GM12892 (cell line): ENCODE measurements at regions not wholly inside any gene's neighbourhood (a gene's known extent, or its start where the extent isn't known, plus 50 kb on each side); places are given as distances from the start of the nearest gene placed in this dataset.

ENCODE experiments used
- POLR2A ChIP-seq: IDR thresholded peaks from 2 replicates; pipeline ENCODE4 v1.6.1; 2011; ENCODE audit warnings: low read depth, low read length, control low read depth
- POLR2AphosphoS5 ChIP-seq: IDR thresholded peaks from 2 replicates; pipeline ENCODE4 v1.6.1; 2011; ENCODE audit warnings: low read depth, low read length, control low read depth
- TAF1 ChIP-seq: IDR thresholded peaks from 2 replicates; pipeline ENCODE4 v1.6.1; 2011; ENCODE audit warnings: low read depth, mild to moderate bottlenecking, control low read depth, low read length, borderline replicate concordance

DNA sequence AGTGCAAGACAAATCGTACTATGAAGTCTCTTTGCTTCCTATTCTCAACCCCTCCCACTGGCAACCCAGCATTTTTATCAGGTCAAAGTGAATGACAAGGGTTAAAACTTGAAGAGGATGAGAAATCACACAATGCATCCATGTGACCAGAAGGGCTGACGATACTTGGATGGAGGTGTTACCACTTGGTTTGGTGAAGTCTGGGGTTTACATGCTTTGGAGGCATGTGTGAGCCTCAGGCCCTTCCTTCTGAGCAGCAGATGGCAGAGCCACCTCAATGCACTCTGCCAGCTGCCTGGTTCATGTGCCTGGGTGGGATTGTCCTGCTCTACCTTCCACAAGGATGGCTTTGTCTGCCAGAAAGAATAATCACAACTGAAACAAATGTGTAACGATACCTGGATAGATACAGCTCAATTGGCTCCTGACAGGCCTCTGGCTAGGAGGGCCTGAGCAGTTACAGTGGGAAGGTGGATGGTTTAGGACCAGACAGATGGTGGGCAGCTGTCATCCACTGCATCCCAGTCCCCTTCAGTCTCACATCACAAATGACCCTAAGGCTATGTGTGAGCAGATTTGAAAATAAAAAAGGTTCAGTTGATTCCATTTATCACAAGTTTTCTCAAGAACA, 51.5 kb upstream of the CNIH3 start:
- TF ChIP-seq POLR2A = no peak
- no peak for TF ChIP-seq POLR2AphosphoS5
- no peak for TF ChIP-seq TAF1
